ENCODE measurements at regions not wholly inside any gene's neighbourhood (a gene's known extent, or its start where the extent isn't known, plus 50 kb on each side); places are given as distances from the start of the nearest gene placed in this dataset.

DNA sequence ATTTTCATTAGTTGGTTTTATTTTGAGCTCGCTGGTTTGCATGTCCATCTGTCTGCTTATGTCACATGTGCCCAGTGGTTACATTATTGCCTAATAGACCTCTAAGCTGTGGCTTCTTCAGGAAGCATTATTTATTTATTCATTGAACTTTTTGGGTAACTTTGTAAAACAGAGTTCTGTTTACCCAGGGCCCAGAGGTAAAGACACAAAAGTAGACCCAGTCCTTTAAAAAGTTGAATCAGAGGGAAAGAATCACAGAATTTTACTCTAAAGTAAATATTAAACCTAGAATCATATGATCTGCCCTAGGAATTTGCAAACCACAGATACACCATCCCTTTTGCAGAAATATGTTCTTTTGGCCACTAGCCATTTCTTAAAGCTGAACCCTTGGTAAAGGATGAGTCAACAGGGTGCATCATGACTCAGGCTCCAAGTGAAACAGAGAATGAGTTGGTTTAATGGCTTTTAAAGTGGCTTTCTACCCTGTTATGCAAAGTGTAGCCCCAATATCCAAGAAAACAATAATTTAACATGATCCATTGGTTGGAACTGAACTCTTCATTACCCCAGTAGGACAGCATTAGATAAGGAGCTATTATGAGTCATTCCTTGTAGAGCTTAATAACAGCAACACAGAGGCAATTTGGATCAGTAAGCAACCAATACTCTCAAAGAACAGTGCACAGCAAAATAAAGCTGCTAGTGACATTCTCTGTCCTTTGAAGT, 236.3 kb downstream of the KCNJ2 start:
- Histone ChIP-seq H3K9me3 (no peaks in the 10 kb centered on the region), H3K4me1 (peaks cover 0 to 32% (median 0%) of the 10 kb centered on the region in 9 donors), H3K36me3 (no peaks in the 10 kb centered on the region), H3K4me3 (no peak overlapping the region), H3K27ac (peak overlapping the region in 1 of 10 donors; percentile 35), H3K27me3 (no peaks in the 10 kb centered on the region)
- intact Hi-C loops (cut with DNase I): no loop called here
- WGBS, 2 donors: 78 to 88% methylated on average over 1 of the region's 1 CpG
- no peak for DNase-seq
- ATAC-seq: peak in 1 of 8 donors; percentile 29
- TF ChIP-seq, protein P1, sequence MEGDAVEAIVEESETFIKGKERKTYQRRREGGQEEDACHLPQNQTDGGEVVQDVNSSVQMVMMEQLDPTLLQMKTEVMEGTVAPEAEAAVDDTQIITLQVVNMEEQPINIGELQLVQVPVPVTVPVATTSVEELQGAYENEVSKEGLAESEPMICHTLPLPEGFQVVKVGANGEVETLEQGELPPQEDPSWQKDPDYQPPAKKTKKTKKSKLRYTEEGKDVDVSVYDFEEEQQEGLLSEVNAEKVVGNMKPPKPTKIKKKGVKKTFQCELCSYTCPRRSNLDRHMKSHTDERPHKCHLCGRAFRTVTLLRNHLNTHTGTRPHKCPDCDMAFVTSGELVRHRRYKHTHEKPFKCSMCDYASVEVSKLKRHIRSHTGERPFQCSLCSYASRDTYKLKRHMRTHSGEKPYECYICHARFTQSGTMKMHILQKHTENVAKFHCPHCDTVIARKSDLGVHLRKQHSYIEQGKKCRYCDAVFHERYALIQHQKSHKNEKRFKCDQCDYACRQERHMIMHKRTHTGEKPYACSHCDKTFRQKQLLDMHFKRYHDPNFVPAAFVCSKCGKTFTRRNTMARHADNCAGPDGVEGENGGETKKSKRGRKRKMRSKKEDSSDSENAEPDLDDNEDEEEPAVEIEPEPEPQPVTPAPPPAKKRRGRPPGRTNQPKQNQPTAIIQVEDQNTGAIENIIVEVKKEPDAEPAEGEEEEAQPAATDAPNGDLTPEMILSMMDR (IDR thresholded peaks at IDR 0.05): no peak

DNA sequence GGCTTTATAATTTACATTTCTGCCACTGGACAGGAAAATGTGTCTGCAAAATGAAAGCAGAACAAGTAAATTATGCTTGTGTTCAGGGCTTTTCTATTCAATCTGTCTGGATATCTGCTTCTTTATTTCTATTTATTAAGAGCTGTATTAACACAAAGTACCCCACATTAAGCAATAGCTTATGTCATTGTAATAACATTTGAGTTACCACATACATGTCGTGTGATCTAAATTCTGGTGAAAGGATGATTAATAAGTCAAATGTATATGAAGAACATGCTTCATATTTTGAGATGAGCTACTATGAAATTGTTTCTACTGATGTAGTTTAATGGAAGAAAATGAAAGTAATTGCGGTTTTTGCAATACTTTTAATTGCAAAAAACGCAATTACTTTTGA, 238.2 kb downstream of the KCNJ2 start:
- intact Hi-C loops (cut with DNase I): no loop called here
- WGBS, 2 donors: 88 to 92% methylated on average over 3 of the region's 3 CpGs

DNA sequence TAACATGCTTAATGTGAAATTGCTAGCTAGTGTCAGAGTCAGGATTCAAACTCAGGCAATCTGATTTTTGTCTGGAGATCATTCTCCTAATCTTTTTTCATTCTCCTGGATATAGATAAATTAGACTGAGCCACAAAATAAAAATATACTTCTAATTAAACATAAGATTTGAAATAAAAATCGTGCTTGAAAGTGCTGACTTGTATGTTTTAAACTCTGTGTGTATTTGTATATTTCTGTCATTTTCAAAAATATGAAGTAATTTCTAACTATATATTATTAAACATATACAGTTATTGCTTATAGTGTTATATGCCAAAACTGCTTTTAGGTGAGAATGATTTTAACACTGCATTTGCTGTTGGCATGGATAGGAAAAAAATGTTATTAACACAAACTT, 239.4 kb downstream of the KCNJ2 start:
- 75 to 92% methylated on average over 1 of the region's 1 CpG for WGBS, 2 donors
- TF ChIP-seq, protein P1 (IDR thresholded peaks at IDR 0.05): no peak
- intact Hi-C loops (cut with DNase I): no loop called here
- H3K9me3 ChIP-seq: no peaks in the 10 kb centered on the region
- no peak overlapping the region for H3K4me3 ChIP-seq
- H3K27ac ChIP-seq: no peak overlapping the region
- H3K36me3 ChIP-seq: no peaks in the 10 kb centered on the region
- H3K27me3 ChIP-seq: no peaks in the 10 kb centered on the region
- no peak for DNase-seq
- peaks cover 0 to 32% (median 0%) of the 10 kb centered on the region in 9 donors for H3K4me1 ChIP-seq
- ATAC-seq: no peak

More for the DNA sequence above, 238.2 kb downstream of the KCNJ2 start:
- no peak for DNase-seq
- no peak for ATAC-seq
- no peaks in the 10 kb centered on the region for H3K36me3 ChIP-seq
- no peak overlapping the region for H3K27ac ChIP-seq
- peaks cover 0 to 32% (median 0%) of the 10 kb centered on the region in 9 donors for H3K4me1 ChIP-seq
- H3K9me3 ChIP-seq: no peaks in the 10 kb centered on the region
- no peaks in the 10 kb centered on the region for H3K27me3 ChIP-seq
- TF ChIP-seq, protein P1 (IDR thresholded peaks at IDR 0.05): no peak
- no peak overlapping the region for H3K4me3 ChIP-seq

DNA sequence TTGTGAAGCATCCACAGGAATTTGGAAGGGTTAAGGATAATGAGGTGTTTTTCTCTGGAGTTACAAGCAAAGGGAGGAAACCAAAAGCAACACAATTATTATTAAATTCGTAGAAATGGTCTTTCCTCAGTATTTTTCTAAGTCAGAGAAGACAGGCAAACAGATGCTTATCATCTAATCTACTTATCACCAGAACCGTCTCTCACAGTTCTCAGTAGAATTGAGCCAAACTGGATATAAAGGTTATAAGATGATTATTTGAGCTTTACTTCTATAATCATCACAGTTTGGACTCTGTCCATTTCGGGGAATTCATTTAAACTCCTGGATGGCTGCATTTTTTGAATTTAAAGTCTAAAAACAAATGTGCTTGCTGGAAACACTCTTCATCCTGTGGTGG, 245.0 kb downstream of the KCNJ2 start:
- no peak for DNase-seq
- TF ChIP-seq, protein P1 (IDR thresholded peaks at IDR 0.05): no peak
- intact Hi-C loops (cut with DNase I): no loop called here
- Histone ChIP-seq H3K9me3 (no peaks in the 10 kb centered on the region), H3K4me3 (no peak overlapping the region), H3K27me3 (no peaks in the 10 kb centered on the region), H3K36me3 (no peaks in the 10 kb centered on the region), H3K4me1 (no peaks in the 10 kb centered on the region), H3K27ac (no peak overlapping the region)
- no peak for ATAC-seq
- 54 to 67% methylated on average over 3 of the region's 3 CpGs for WGBS, 2 donors
